A549 (cell line): ENCODE measurements at regions not wholly inside any gene's neighbourhood (a gene's known extent, or its start where the extent isn't known, plus 50 kb on each side); places are given as distances from the start of the nearest gene placed in this dataset.

Source experiments
- ATAC-seq, 2 experiments: fragments of 200-7000 bp in 1 of 2; fragments of >200 bp in 1 of 2; cut with Nextera tagmentation in 1 of 2; cut with Tn5 transposase in 1 of 2; 3 replicates each; pipeline versions ENCODE4 v1.8.0 to v1.9.1; 2018 to 2020; ENCODE audit warnings: mild to moderate bottlenecking in 1 of 2, moderate library complexity in 1 of 2
- CTCF ChIA-PET: fragments of 300-600 bp; sonication (Branson Sonifier 250); formaldehyde crosslinking; extraction: SDS; loops from one replicate; lab custom pipeline; 2021; ENCODE audit warnings: antibody characterized with exemption, inconsistent platforms; lab: Yijun Ruan, JAX
- POLR2A ChIA-PET: fragments of 350-600 bp; formaldehyde crosslinking; extraction: SDS; loops from one replicate; lab custom pipeline; 2021; ENCODE audit warnings: antibody characterized with exemption, inconsistent platforms; lab: Yijun Ruan, JAX
- DNase-seq, 2 experiments: peaks; one replicate each; pipeline versions ENCODE4 v3.0.0 to v3.0.0-alpha.2; 2011 to 2016; ENCODE audit warnings: low read depth in 1 of 2, low spot score in 1 of 2
- FAIRE-seq: peaks from 2 replicates; lab custom pipeline; 2011; peaks lifted over from hg19 to GRCh38; lab: Jason Lieb, UNC
- H3K27ac ChIP-seq, 2 experiments: fragments of >200 bp; sonication (Bioruptor Twin); formaldehyde crosslinking; 3 replicates each; pipeline ENCODE4 v1.5.1; 2016 to 2017
- H3K4me1 ChIP-seq: fragments of >200 bp; sonication (Bioruptor Twin); formaldehyde crosslinking; 3 replicates; pipeline ENCODE4 v1.6.1; 2016
- H3K4me2 ChIP-seq: fragments of >200 bp; sonication (Bioruptor Twin); formaldehyde crosslinking; 3 replicates; pipeline ENCODE4 v1.6.1; 2016
- H3K4me3 ChIP-seq: fragments of >200 bp; sonication (Bioruptor Twin); formaldehyde crosslinking; 3 replicates; pipeline ENCODE4 v1.5.1; 2016
- H3K9me3 ChIP-seq: fragments of >200 bp; sonication (Bioruptor Twin); formaldehyde crosslinking; 3 replicates; pipeline ENCODE4 v1.6.1; 2016
- BCL3 ChIP-seq: fragments of >200 bp; sonication (Bioruptor Twin); formaldehyde crosslinking; IDR thresholded peaks from 3 replicates; pipeline ENCODE4 v1.6.1; 2016
- BHLHE40 ChIP-seq: IDR thresholded peaks from 2 replicates; pipeline ENCODE4 v1.6.1; 2012; ENCODE audit warnings: low read depth, low read length, inconsistent platforms
- CHD2 ChIP-seq: fragments of 150-350 bp; IDR thresholded peaks from 2 replicates; pipeline ENCODE4 v1.6.1; 2014; ENCODE audit warnings: low read length; ENCODE audit not compliant: partially characterized antibody
- CHD4 ChIP-seq: fragments of 200-600 bp; sonication (generic); IDR thresholded peaks from 2 replicates; pipeline ENCODE4 v1.6.1; 2016; ENCODE audit warnings: antibody characterized with exemption, mild to moderate bottlenecking, borderline replicate concordance
- EHMT2 ChIP-seq: fragments of 200-600 bp; sonication (generic); IDR thresholded peaks from 2 replicates; pipeline ENCODE4 v1.6.1; 2016; ENCODE audit warnings: antibody characterized with exemption, low read depth, mild to moderate bottlenecking, moderate library complexity
- ELK1 ChIP-seq: fragments of 150-350 bp; IDR thresholded peaks from 2 replicates; pipeline ENCODE4 v1.6.1; 2014; ENCODE audit warnings: low read depth, mild to moderate bottlenecking, low read length
- ESRRA ChIP-seq: fragments of 150-350 bp; IDR thresholded peaks from 2 replicates; pipeline ENCODE4 v1.6.1; 2014; ENCODE audit warnings: mild to moderate bottlenecking, low read length, borderline replicate concordance
- GATA3 ChIP-seq: IDR thresholded peaks from 2 replicates; pipeline ENCODE4 v1.6.1; 2012; ENCODE audit warnings: borderline replicate concordance
- HOXA7 ChIP-seq: fragments of 250-450 bp; sonication (Bioruptor Pico); IDR thresholded peaks from 2 replicates; pipeline ENCODE4 v1.5.0; 2020; ENCODE audit warnings: mild to moderate bottlenecking, moderate library complexity
- JUN ChIP-seq, 2 experiments: fragments of >200 bp; sonication (Bioruptor Twin); formaldehyde crosslinking; IDR thresholded peaks; 2 replicates in 1 of 2; 3 replicates in 1 of 2; pipeline ENCODE4 v1.6.1; 2016 to 2017
- JUNB ChIP-seq: fragments of >200 bp; sonication (Bioruptor Twin); formaldehyde crosslinking; IDR thresholded peaks from 2 replicates; pipeline ENCODE4 v1.6.1; 2016
- KDM1A ChIP-seq: fragments of 200-600 bp; sonication (generic); IDR thresholded peaks from 2 replicates; pipeline ENCODE4 v1.6.1; 2016; ENCODE audit warnings: low read depth, mild to moderate bottlenecking
- KDM5A ChIP-seq: fragments of 200-600 bp; sonication (generic); IDR thresholded peaks from 2 replicates; pipeline ENCODE4 v1.6.1; 2016; ENCODE audit warnings: antibody characterized with exemption, mild to moderate bottlenecking
- MAFK ChIP-seq: fragments of 450-650 bp; IDR thresholded peaks from 2 replicates; pipeline ENCODE4 v1.6.1; 2014; ENCODE audit not compliant: partially characterized antibody
- MAX ChIP-seq: IDR thresholded peaks from 2 replicates; pipeline ENCODE4 v1.6.1; 2012
- MAZ ChIP-seq: fragments of 150-350 bp; IDR thresholded peaks from 2 replicates; pipeline ENCODE4 v1.6.1; 2014; ENCODE audit warnings: antibody characterized with exemption, low read depth, low read length, borderline replicate concordance
- NPAS2 ChIP-seq: fragments of 250-450 bp; sonication (Bioruptor Pico); IDR thresholded peaks from 2 replicates; pipeline ENCODE4 v1.8.0; 2022; ENCODE audit warnings: mild to moderate bottlenecking, moderate library complexity, borderline replicate concordance
- POLR2A ChIP-seq: IDR thresholded peaks from 2 replicates; pipeline ENCODE4 v1.6.1; 2012; ENCODE audit warnings: mild to moderate bottlenecking, low read length
- RAD21 ChIP-seq, 2 experiments: fragments of >200 bp in 1 of 2; sonication (Bioruptor Twin) in 1 of 2; formaldehyde crosslinking in 1 of 2; IDR thresholded peaks in 1 of 2; conservative IDR thresholded peaks in 1 of 2; 2 replicates in 1 of 2; 3 replicates in 1 of 2; pipeline ENCODE4 v1.6.1; 2012 to 2018; ENCODE audit warnings: inconsistent platforms in 1 of 2
- RARB ChIP-seq: fragments of 250-450 bp; sonication (Bioruptor Pico); IDR thresholded peaks from 2 replicates; pipeline ENCODE4 v1.8.0; 2021; ENCODE audit warnings: mild to moderate bottlenecking, moderate library complexity
- REST ChIP-seq: fragments of 200-600 bp; sonication (generic); IDR thresholded peaks from 2 replicates; pipeline ENCODE4 v1.6.1; 2016; ENCODE audit warnings: antibody characterized with exemption, mild to moderate bottlenecking, moderate library complexity
- RNF2 ChIP-seq: fragments of 200-600 bp; sonication (generic); IDR thresholded peaks from 2 replicates; pipeline ENCODE4 v1.6.1; 2016; ENCODE audit warnings: low read depth, mild to moderate bottlenecking, antibody characterized with exemption, moderate library complexity, borderline replicate concordance
- TFCP2L1 ChIP-seq: fragments of 250-450 bp; sonication (Bioruptor Pico); IDR thresholded peaks from 2 replicates; pipeline ENCODE4 v1.5.0; 2021; ENCODE audit warnings: mild to moderate bottlenecking
- WGBS: methylation state at CpG from one replicate; pipeline ENCODE4 v1.1.6; 2017; ENCODE audit errors: missing lambda C conversion rate; 5-methylcytosine and 5-hydroxymethylcytosine counted together
- TF ChIP-seq, protein P1 (sequence below): fragments of >200 bp; sonication (Bioruptor Twin); formaldehyde crosslinking; IDR thresholded peaks from 2 replicates; pipeline ENCODE4 v1.6.1; 2016
- TF ChIP-seq, protein P2 (sequence below): IDR thresholded peaks from 2 replicates; pipeline ENCODE4 v1.6.1; 2012

DNA sequence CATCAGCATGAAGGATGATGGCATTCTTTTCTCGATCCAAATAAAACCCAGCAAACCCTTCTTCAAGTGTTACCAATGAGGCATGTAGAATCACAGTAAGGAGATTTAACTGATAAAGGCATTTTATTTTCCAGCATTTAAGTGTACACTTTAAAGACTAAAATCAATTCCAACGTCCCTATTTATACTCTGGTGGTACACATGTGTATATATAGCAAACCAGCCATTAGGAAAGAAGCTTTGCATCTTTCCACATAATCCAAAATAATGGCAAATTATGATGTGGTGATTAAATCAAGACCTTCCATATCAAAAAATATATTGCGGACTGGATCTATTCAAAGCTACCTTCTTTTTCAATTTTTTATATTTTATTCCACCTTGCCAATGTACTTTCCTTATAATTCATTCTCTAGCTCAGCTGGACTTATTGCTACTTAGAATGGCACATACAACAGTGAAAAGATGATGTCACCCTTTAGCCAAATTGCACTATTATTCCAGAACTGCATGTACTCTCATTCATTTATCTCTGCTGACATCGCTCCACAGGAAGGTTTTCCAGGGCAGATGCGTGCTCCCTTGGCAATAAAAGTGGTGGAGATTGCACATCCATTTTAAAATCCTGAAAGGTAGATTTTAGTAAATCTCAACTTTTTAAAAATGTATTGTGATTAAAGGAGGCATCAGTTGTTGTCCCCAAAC lies 63.3 kb upstream of the SLC30A5 start:
- TF ChIP-seq CHD2 (no peak), TFCP2L1 (CRISPR knock-in tag) (no peak), MAZ (no peak), CHD4 (no peak), JUNB (no peak), KDM5A (no peak), MAFK (no peak), HOXA7 (CRISPR knock-in tag) (no peak), ESRRA (no peak)
- TF ChIP-seq, protein P1, sequence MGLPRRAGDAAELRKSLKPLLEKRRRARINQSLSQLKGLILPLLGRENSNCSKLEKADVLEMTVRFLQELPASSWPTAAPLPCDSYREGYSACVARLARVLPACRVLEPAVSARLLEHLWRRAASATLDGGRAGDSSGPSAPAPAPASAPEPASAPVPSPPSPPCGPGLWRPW: no peak
- CTCF ChIA-PET: interaction anchor here (0.5 to 0.8 kb wide), 2 partner anchors 13 to 67 kb away, joined by 3 to 5 read pairs; no protein-coding TSS in a partner anchor

GRCh38 chr5:69032009-69032408 lies 61.8 kb upstream of the SLC30A5 start:
- 67% methylated on average over 3 of the region's 3 CpGs for WGBS
- FAIRE-seq (no peak), DNase-seq (peak in 1 of 2 experiments; percentile 20), ATAC-seq (peak; percentile 72 to 78; a peak in 5 of 6 replicates)
- no peak overlapping the region for H3K4me2 ChIP-seq
- no peak overlapping the region for H3K27ac ChIP-seq
- H3K4me3 ChIP-seq: no peak overlapping the region
- POLR2A ChIA-PET: no interaction called here
- TF ChIP-seq RARB (CRISPR knock-in tag): no peak
- TF ChIP-seq KDM1A: no peak
- TF ChIP-seq POLR2A: no peak
- no peak for TF ChIP-seq MAFK
- TF ChIP-seq RAD21 (conservative IDR thresholded peaks at IDR 0.05 in 1 of 2, IDR thresholded peaks at IDR 0.05 in 1 of 2): no peak; a peak in 1 of 5 replicates
- TF ChIP-seq EHMT2: no peak
- no peak for TF ChIP-seq GATA3
- TF ChIP-seq NPAS2 (CRISPR knock-in tag): no peak
- CTCF ChIA-PET: interaction anchor here (1.5 to 1.9 kb wide), 2 partner anchors 9 to 11 kb away, joined by 7 read pairs; no protein-coding TSS in a partner anchor
- no peaks in the 10 kb centered on the region for H3K9me3 ChIP-seq
- peaks cover 3% of the 10 kb centered on the region; the same call in 1 of the 3 replicates for H3K4me1 ChIP-seq

More for the DNA sequence above, 63.3 kb upstream of the SLC30A5 start:
- POLR2A ChIA-PET: no interaction called here
- DNase-seq: no peak
- no peak for FAIRE-seq
- H3K9me3 ChIP-seq: no peaks in the 10 kb centered on the region
- peak overlapping the region; percentile 2; the same call in 2 of the 3 replicates for H3K4me2 ChIP-seq
- 35% methylated on average over 5 of the region's 5 CpGs for WGBS
- no peak overlapping the region for H3K4me3 ChIP-seq
- ATAC-seq: no peak
- H3K27ac ChIP-seq: peak overlapping the region in 1 of 2 experiments; percentile 26; a peak in 1 of 6 replicates
- peaks cover 3% of the 10 kb centered on the region; the same call in 1 of the 3 replicates for H3K4me1 ChIP-seq

- POLR2A ChIA-PET: no interaction called here
- Histone ChIP-seq H3K4me3 (no peak overlapping the region), H3K27ac (no peak overlapping the region), H3K4me1 (peaks cover 3% of the 10 kb centered on the region; the same call in 1 of the 3 replicates), H3K4me2 (no peak overlapping the region), H3K9me3 (no peaks in the 10 kb centered on the region)
- CTCF ChIA-PET: interaction anchor here (1.5 to 6.3 kb wide), 2 partner anchors 10 to 60 kb away, joined by 4 to 26 read pairs; partner anchors contain the start of gene SLC30A5
- FAIRE-seq (no peak), ATAC-seq (no peak), DNase-seq (no peak)
- WGBS: 59% methylated on average over 2 of the region's 2 CpGs
- TF ChIP-seq BHLHE40 (no peak), RNF2 (no peak), JUN (IDR thresholded peaks at IDR 0.05) (no peak), MAZ (no peak), MAX (no peak), BCL3 (no peak), ELK1 (no peak), REST (no peak)
- TF ChIP-seq, protein P2, sequence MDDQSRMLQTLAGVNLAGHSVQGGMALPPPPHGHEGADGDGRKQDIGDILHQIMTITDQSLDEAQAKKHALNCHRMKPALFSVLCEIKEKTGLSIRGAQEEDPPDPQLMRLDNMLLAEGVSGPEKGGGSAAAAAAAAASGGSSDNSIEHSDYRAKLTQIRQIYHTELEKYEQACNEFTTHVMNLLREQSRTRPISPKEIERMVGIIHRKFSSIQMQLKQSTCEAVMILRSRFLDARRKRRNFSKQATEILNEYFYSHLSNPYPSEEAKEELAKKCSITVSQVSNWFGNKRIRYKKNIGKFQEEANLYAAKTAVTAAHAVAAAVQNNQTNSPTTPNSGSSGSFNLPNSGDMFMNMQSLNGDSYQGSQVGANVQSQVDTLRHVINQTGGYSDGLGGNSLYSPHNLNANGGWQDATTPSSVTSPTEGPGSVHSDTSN: no peak
Observed at GRCh38 chr5:69033690-69034089, 60.1 kb upstream of the SLC30A5 start.
